OCI-LY3 (cell line): ENCODE measurements at regions not wholly inside any gene's neighbourhood (a gene's known extent, or its start where the extent isn't known, plus 50 kb on each side); places are given as distances from the start of the nearest gene placed in this dataset.
"Not testable (repeated sequence)": the region's sequence is repeated elsewhere in the genome, so short reads cannot be mapped to it uniquely, and the experiment has no call there.

ENCODE experiments used
- H2AFZ ChIP-seq: fragments of 200-600, 300-600 bp; shearing (Covaris generic); 2 replicates; pipeline ENCODE4 v1.6.0; 2014; ENCODE audit warnings: antibody characterized with exemption, low read depth, low read length
- H3K27ac ChIP-seq: fragments of 200-600, 300-600 bp; sonication (generic); 2 replicates; pipeline ENCODE4 v1.5.1; 2014; ENCODE audit warnings: mild to moderate bottlenecking, low read length, moderate library complexity, mixed read lengths
- H3K27me3 ChIP-seq: fragments of 200-600, 300-600 bp; sonication (generic); 2 replicates; pipeline ENCODE4 v1.6.1; 2014; ENCODE audit warnings: low read depth, low read length, mixed read lengths
- H3K36me3 ChIP-seq: fragments of 200-600, 300-600 bp; sonication (generic); replicated peaks from 2 replicates; pipeline ENCODE3; 2014; ENCODE audit warnings: low read depth, low read length, mixed read lengths
- H3K4me1 ChIP-seq: fragments of 300-600, 200-600 bp; sonication (generic); 2 replicates; pipeline ENCODE4 v1.6.1; 2014; ENCODE audit warnings: low read length, mixed read lengths
- H3K4me2 ChIP-seq: fragments of 200-600, 300-600 bp; sonication (generic); 2 replicates; pipeline ENCODE4 v1.6.1; 2014; ENCODE audit warnings: low read length, mixed read lengths
- H3K4me3 ChIP-seq: fragments of 300-600, 200-600 bp; sonication (generic); 2 replicates; pipeline ENCODE4 v1.5.1; 2014; ENCODE audit warnings: antibody characterized with exemption, mild to moderate bottlenecking, low read length, moderate library complexity
- H3K79me2 ChIP-seq: fragments of 300-600, 200-600 bp; shearing (Covaris generic); 2 replicates; pipeline ENCODE4 v1.6.1; 2014; ENCODE audit warnings: mild to moderate bottlenecking, low read length, mixed read lengths
- H3K9ac ChIP-seq: fragments of 300-600, 200-600 bp; shearing (Covaris generic); 2 replicates; pipeline ENCODE4 v1.6.0; 2014; ENCODE audit warnings: mild to moderate bottlenecking, low read length, moderate library complexity
- H3K9me3 ChIP-seq: fragments of 200-600, 300-600 bp; shearing (Covaris generic); 2 replicates; pipeline ENCODE4 v1.6.1; 2014; ENCODE audit warnings: low read length, mixed read lengths; ENCODE audit not compliant: insufficient read depth
- H4K20me1 ChIP-seq: fragments of 200-600, 300-600 bp; sonication (generic); 2 replicates; pipeline ENCODE4 v1.6.1; 2016; ENCODE audit warnings: low read length, mixed read lengths; ENCODE audit not compliant: insufficient read depth
- CTCF ChIP-seq: fragments of 200-600, 300-600 bp; sonication (generic); IDR thresholded peaks from 2 replicates; pipeline ENCODE4 v1.5.1; 2014; ENCODE audit warnings: antibody characterized with exemption, low read length, low read depth
- EZH2phosphoT487 ChIP-seq: fragments of 200-600 bp; shearing (Covaris generic); IDR thresholded peaks from 2 replicates; pipeline ENCODE4 v1.6.1; 2018; ENCODE audit warnings: antibody characterized with exemption, mixed run types, low read depth

- Histone ChIP-seq H3K27ac (no peak overlapping the region), H3K27me3 (no peaks in the 10 kb centered on the region), H4K20me1 (no peaks in the 10 kb centered on the region), H3K4me3 (no peak overlapping the region), H3K9me3 (no peaks in the 10 kb centered on the region), H2AFZ (no peak overlapping the region), H3K9ac (no peak overlapping the region), H3K79me2 (no peaks in the 10 kb centered on the region), H3K4me2 (no peak overlapping the region), H3K36me3 (no peaks in the 10 kb centered on the region), H3K4me1 (no peaks in the 10 kb centered on the region)
- TF ChIP-seq EZH2phosphoT487 (no peak), CTCF (no peak)
These were observed 310.2 kb downstream of the ZNF536 start for GRCh38 chr19:30682146-30682998.

- Histone ChIP-seq H3K4me2 (no peak overlapping the region), H3K9ac (no peak overlapping the region), H3K4me3 (no peak overlapping the region), H3K36me3 (no peaks in the 10 kb centered on the region), H3K27me3 (no peaks in the 10 kb centered on the region), H3K79me2 (no peaks in the 10 kb centered on the region), H2AFZ (no peak overlapping the region), H3K9me3 (no peaks in the 10 kb centered on the region), H4K20me1 (no peaks in the 10 kb centered on the region), H3K4me1 (no peaks in the 10 kb centered on the region), H3K27ac (no peak overlapping the region)
- TF ChIP-seq CTCF (no peak), EZH2phosphoT487 (no peak)
These were observed 309.2 kb downstream of the ZNF536 start for GRCh38 chr19:30681162-30682100.

- not testable (repeated sequence) for H2AFZ ChIP-seq, H3K4me2 ChIP-seq, H3K9ac ChIP-seq, H3K27me3 ChIP-seq, H3K4me1 ChIP-seq, H3K36me3 ChIP-seq, H3K27ac ChIP-seq, H3K4me3 ChIP-seq, H3K79me2 ChIP-seq, H4K20me1 ChIP-seq, H3K9me3 ChIP-seq
These were observed 308.2 kb downstream of the ZNF536 start for GRCh38 chr19:30680399-30680798.

- no peaks in the 10 kb centered on the region for H3K4me1 ChIP-seq
- no peak overlapping the region for H2AFZ ChIP-seq
- peaks cover 12% of the 10 kb centered on the region for H3K27me3 ChIP-seq
- TF ChIP-seq EZH2phosphoT487 (no peak), CTCF (no peak)
- H3K4me3 ChIP-seq, result no peak overlapping the region
- no peaks in the 10 kb centered on the region for H3K79me2 ChIP-seq
- H3K9me3 ChIP-seq, result no peaks in the 10 kb centered on the region
- no peak overlapping the region for H3K4me2 ChIP-seq
- H3K36me3 ChIP-seq, result no peaks in the 10 kb centered on the region
- no peaks in the 10 kb centered on the region for H4K20me1 ChIP-seq
- H3K9ac ChIP-seq, result no peak overlapping the region
- no peak overlapping the region for H3K27ac ChIP-seq
These were observed 307.6 kb downstream of the ZNF536 start for GRCh38 chr19:30679789-30680188.
